GM23338 (cell line): ENCODE measurements at regions not wholly inside any gene's neighbourhood (a gene's known extent, or its start where the extent isn't known, plus 50 kb on each side); places are given as distances from the start of the nearest gene placed in this dataset.

ENCODE experiments used
- CREB1 ChIP-seq: fragments of 250-450 bp; sonication (Bioruptor Pico); IDR thresholded peaks from 2 replicates; pipeline ENCODE4 v1.5.0; 2020; ENCODE audit warnings: low read depth, mild to moderate bottlenecking, moderate library complexity
- EZH2 ChIP-seq: fragments of 200-600 bp; sonication (generic); IDR thresholded peaks from one replicate; pipeline ENCODE4 v1.8.0; 2017; ENCODE audit warnings: antibody characterized with exemption, mild to moderate bottlenecking, low read depth; ENCODE audit not compliant: unreplicated experiment
- EZH2phosphoT487 ChIP-seq: fragments of 200-600 bp; sonication (generic); IDR thresholded peaks from one replicate; pipeline ENCODE4 v1.8.1; 2018; ENCODE audit warnings: antibody characterized with exemption; ENCODE audit not compliant: unreplicated experiment
- JUNB ChIP-seq: IDR thresholded peaks from one replicate; pipeline ENCODE4 v1.6.1; 2016; ENCODE audit warnings: antibody characterized with exemption; ENCODE audit not compliant: unreplicated experiment
- NANOG ChIP-seq: IDR thresholded peaks from 2 replicates; pipeline ENCODE4 v1.6.1; 2016; ENCODE audit warnings: antibody characterized with exemption, borderline replicate concordance
- POLR2AphosphoS5 ChIP-seq: IDR thresholded peaks from 2 replicates; pipeline ENCODE4 v1.6.1; 2016; ENCODE audit warnings: antibody characterized with exemption, low read depth
- STAT1 ChIP-seq: IDR thresholded peaks from one replicate; pipeline ENCODE4 v1.6.1; 2016; ENCODE audit warnings: antibody characterized with exemption; ENCODE audit not compliant: unreplicated experiment
- ZNF331 ChIP-seq: fragments of 250-450 bp; sonication (Bioruptor Pico); IDR thresholded peaks from 2 replicates; pipeline ENCODE4 v1.5.0; 2020; ENCODE audit warnings: low read depth, mild to moderate bottlenecking, moderate library complexity
- TF ChIP-seq, protein P1 (sequence below), 2 experiments: fragments of 200-600 bp in 1 of 2; sonication (generic) in 1 of 2; conservative IDR thresholded peaks; 2 replicates each; pipeline versions ENCODE4 v1.5.1 to v1.6.1; 2016 to 2017; ENCODE audit warnings: antibody characterized with exemption in 2 of 2, low read depth in 2 of 2, mild to moderate bottlenecking in 2 of 2, moderate library complexity in 1 of 2
- TF ChIP-seq, protein P2 (sequence below): fragments of 250-450 bp; sonication (Bioruptor Pico); IDR thresholded peaks from 2 replicates; pipeline ENCODE4 v1.5.0; 2020; ENCODE audit warnings: mild to moderate bottlenecking, moderate library complexity
- TF ChIP-seq, protein P3 (sequence below): IDR thresholded peaks from one replicate; pipeline ENCODE4 v1.6.1; 2018; ENCODE audit warnings: antibody characterized with exemption; ENCODE audit not compliant: unreplicated experiment
- TF ChIP-seq, protein P4 (sequence below): IDR thresholded peaks from 2 replicates; pipeline ENCODE4 v1.6.1; 2016; ENCODE audit warnings: antibody characterized with exemption

DNA sequence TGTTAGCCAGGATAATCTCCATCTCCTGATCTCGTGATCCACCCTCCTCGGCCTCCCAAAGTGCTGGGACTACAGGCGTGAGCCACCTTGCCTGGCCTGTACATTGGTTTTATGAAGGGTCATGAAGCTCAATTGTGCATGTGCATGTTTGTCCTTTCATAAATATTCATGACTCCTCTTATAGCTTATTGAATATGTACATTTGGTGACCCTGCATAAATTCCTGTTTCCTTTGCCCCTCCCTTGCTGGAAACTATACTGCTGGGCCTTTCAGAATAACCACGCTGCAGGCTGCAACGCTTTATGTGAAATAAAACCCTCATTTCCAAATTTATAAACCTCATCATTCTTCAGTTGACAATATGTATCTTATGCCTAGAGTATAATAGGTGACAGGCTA, 978.0 kb upstream of the LCORL start:
- TF ChIP-seq POLR2AphosphoS5 (no peak), EZH2 (no peak), EZH2phosphoT487 (no peak), STAT1 (no peak), CREB1 (no peak), ZNF331 (CRISPR knock-in tag) (no peak), JUNB (no peak), NANOG (no peak)
- TF ChIP-seq, protein P1, sequence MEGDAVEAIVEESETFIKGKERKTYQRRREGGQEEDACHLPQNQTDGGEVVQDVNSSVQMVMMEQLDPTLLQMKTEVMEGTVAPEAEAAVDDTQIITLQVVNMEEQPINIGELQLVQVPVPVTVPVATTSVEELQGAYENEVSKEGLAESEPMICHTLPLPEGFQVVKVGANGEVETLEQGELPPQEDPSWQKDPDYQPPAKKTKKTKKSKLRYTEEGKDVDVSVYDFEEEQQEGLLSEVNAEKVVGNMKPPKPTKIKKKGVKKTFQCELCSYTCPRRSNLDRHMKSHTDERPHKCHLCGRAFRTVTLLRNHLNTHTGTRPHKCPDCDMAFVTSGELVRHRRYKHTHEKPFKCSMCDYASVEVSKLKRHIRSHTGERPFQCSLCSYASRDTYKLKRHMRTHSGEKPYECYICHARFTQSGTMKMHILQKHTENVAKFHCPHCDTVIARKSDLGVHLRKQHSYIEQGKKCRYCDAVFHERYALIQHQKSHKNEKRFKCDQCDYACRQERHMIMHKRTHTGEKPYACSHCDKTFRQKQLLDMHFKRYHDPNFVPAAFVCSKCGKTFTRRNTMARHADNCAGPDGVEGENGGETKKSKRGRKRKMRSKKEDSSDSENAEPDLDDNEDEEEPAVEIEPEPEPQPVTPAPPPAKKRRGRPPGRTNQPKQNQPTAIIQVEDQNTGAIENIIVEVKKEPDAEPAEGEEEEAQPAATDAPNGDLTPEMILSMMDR (conservative IDR thresholded peaks at IDR 0.05; ENCODE audit: low read depth in 2 of 2): no peak
- TF ChIP-seq, protein P2, sequence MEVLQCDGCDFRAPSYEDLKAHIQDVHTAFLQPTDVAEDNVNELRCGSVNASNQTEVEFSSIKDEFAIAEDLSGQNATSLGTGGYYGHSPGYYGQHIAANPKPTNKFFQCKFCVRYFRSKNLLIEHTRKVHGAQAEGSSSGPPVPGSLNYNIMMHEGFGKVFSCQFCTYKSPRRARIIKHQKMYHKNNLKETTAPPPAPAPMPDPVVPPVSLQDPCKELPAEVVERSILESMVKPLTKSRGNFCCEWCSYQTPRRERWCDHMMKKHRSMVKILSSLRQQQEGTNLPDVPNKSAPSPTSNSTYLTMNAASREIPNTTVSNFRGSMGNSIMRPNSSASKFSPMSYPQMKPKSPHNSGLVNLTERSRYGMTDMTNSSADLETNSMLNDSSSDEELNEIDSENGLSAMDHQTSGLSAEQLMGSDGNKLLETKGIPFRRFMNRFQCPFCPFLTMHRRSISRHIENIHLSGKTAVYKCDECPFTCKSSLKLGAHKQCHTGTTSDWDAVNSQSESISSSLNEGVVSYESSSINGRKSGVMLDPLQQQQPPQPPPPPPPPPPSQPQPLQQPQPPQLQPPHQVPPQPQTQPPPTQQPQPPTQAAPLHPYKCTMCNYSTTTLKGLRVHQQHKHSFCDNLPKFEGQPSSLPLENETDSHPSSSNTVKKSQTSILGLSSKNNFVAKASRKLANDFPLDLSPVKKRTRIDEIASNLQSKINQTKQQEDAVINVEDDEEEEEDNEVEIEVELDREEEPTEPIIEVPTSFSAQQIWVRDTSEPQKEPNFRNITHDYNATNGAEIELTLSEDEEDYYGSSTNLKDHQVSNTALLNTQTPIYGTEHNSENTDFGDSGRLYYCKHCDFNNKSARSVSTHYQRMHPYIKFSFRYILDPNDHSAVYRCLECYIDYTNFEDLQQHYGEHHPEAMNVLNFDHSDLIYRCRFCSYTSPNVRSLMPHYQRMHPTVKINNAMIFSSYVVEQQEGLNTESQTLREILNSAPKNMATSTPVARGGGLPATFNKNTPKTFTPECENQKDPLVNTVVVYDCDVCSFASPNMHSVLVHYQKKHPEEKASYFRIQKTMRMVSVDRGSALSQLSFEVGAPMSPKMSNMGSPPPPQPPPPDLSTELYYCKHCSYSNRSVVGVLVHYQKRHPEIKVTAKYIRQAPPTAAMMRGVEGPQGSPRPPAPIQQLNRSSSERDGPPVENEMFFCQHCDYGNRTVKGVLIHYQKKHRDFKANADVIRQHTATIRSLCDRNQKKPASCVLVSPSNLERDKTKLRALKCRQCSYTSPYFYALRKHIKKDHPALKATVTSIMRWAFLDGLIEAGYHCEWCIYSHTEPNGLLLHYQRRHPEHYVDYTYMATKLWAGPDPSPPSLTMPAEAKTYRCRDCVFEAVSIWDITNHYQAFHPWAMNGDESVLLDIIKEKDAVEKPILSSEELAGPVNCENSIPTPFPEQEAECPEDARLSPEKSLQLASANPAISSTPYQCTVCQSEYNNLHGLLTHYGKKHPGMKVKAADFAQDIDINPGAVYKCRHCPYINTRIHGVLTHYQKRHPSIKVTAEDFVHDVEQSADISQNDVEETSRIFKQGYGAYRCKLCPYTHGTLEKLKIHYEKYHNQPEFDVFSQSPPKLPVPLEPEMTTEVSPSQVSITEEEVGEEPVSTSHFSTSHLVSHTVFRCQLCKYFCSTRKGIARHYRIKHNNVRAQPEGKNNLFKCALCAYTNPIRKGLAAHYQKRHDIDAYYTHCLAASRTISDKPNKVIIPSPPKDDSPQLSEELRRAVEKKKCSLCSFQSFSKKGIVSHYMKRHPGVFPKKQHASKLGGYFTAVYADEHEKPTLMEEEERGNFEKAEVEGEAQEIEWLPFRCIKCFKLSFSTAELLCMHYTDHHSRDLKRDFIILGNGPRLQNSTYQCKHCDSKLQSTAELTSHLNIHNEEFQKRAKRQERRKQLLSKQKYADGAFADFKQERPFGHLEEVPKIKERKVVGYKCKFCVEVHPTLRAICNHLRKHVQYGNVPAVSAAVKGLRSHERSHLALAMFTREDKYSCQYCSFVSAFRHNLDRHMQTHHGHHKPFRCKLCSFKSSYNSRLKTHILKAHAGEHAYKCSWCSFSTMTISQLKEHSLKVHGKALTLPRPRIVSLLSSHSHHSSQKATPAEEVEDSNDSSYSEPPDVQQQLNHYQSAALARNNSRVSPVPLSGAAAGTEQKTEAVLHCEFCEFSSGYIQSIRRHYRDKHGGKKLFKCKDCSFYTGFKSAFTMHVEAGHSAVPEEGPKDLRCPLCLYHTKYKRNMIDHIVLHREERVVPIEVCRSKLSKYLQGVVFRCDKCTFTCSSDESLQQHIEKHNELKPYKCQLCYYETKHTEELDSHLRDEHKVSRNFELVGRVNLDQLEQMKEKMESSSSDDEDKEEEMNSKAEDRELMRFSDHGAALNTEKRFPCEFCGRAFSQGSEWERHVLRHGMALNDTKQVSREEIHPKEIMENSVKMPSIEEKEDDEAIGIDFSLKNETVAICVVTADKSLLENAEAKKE (CRISPR knock-in tag): no peak
- TF ChIP-seq, protein P3, sequence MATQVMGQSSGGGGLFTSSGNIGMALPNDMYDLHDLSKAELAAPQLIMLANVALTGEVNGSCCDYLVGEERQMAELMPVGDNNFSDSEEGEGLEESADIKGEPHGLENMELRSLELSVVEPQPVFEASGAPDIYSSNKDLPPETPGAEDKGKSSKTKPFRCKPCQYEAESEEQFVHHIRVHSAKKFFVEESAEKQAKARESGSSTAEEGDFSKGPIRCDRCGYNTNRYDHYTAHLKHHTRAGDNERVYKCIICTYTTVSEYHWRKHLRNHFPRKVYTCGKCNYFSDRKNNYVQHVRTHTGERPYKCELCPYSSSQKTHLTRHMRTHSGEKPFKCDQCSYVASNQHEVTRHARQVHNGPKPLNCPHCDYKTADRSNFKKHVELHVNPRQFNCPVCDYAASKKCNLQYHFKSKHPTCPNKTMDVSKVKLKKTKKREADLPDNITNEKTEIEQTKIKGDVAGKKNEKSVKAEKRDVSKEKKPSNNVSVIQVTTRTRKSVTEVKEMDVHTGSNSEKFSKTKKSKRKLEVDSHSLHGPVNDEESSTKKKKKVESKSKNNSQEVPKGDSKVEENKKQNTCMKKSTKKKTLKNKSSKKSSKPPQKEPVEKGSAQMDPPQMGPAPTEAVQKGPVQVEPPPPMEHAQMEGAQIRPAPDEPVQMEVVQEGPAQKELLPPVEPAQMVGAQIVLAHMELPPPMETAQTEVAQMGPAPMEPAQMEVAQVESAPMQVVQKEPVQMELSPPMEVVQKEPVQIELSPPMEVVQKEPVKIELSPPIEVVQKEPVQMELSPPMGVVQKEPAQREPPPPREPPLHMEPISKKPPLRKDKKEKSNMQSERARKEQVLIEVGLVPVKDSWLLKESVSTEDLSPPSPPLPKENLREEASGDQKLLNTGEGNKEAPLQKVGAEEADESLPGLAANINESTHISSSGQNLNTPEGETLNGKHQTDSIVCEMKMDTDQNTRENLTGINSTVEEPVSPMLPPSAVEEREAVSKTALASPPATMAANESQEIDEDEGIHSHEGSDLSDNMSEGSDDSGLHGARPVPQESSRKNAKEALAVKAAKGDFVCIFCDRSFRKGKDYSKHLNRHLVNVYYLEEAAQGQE: no peak
- TF ChIP-seq, protein P4, sequence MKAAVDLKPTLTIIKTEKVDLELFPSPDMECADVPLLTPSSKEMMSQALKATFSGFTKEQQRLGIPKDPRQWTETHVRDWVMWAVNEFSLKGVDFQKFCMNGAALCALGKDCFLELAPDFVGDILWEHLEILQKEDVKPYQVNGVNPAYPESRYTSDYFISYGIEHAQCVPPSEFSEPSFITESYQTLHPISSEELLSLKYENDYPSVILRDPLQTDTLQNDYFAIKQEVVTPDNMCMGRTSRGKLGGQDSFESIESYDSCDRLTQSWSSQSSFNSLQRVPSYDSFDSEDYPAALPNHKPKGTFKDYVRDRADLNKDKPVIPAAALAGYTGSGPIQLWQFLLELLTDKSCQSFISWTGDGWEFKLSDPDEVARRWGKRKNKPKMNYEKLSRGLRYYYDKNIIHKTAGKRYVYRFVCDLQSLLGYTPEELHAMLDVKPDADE: no peak
